ENCODE measurements at regions not wholly inside any gene's neighbourhood (a gene's known extent, or its start where the extent isn't known, plus 50 kb on each side); places are given as distances from the start of the nearest gene placed in this dataset.

- no peak overlapping the region for H3K4me3 ChIP-seq (replicated peaks; ENCODE audit: low read depth, low read length)
- DNase-seq (ENCODE audit: extremely low read depth, insufficient read length) = no peak
- H3K27me3 ChIP-seq (replicated peaks; ENCODE audit: control insufficient read depth, insufficient read depth, low read length) = no peaks in the 10 kb centered on the region
- H3K36me3 ChIP-seq (ENCODE audit: control insufficient read depth, insufficient read depth, low read length) = no peaks in the 10 kb centered on the region
- no peak for TF ChIP-seq CTCF (IDR thresholded peaks at IDR 0.05; ENCODE audit: insufficient read depth, low read length, poor library complexity, severe bottlenecking)
Observed at GRCh38 chr17:77354670-77355455, 214.1 kb downstream of the SEC14L1 start.

- no peak for DNase-seq (ENCODE audit: extremely low read depth, insufficient read length)
- no peaks in the 10 kb centered on the region for H3K27me3 ChIP-seq (replicated peaks; ENCODE audit: control insufficient read depth, insufficient read depth, low read length)
- no peak for TF ChIP-seq CTCF (IDR thresholded peaks at IDR 0.05; ENCODE audit: insufficient read depth, low read length, poor library complexity, severe bottlenecking)
- no peaks in the 10 kb centered on the region for H3K36me3 ChIP-seq (ENCODE audit: control insufficient read depth, insufficient read depth, low read length)
- no peak overlapping the region for H3K4me3 ChIP-seq (replicated peaks; ENCODE audit: low read depth, low read length)
Observed at GRCh38 chr17:77356109-77356689, 215.4 kb downstream of the SEC14L1 start.

- DNase-seq (ENCODE audit: extremely low read depth, insufficient read length) = no peak
- H3K36me3 ChIP-seq (ENCODE audit: control insufficient read depth, insufficient read depth, low read length) = no peaks in the 10 kb centered on the region
- H3K4me3 ChIP-seq (replicated peaks; ENCODE audit: low read depth, low read length) = no peak overlapping the region
- no peak for TF ChIP-seq CTCF (IDR thresholded peaks at IDR 0.05; ENCODE audit: insufficient read depth, low read length, poor library complexity, severe bottlenecking)
- H3K27me3 ChIP-seq (replicated peaks; ENCODE audit: control insufficient read depth, insufficient read depth, low read length) = no peaks in the 10 kb centered on the region
Observed at GRCh38 chr17:77356690-77357201, 216.0 kb downstream of the SEC14L1 start.

GRCh38 chr17:77358801-77359200 lies 218.0 kb downstream of the SEC14L1 start:
- no peak for TF ChIP-seq CTCF (IDR thresholded peaks at IDR 0.05; ENCODE audit: insufficient read depth, low read length, poor library complexity, severe bottlenecking)
- no peak overlapping the region for H3K4me3 ChIP-seq (replicated peaks; ENCODE audit: low read depth, low read length)
- H3K27me3 ChIP-seq (replicated peaks; ENCODE audit: control insufficient read depth, insufficient read depth, low read length) = no peaks in the 10 kb centered on the region
- DNase-seq (ENCODE audit: extremely low read depth, insufficient read length) = no peak
- no peaks in the 10 kb centered on the region for H3K36me3 ChIP-seq (ENCODE audit: control insufficient read depth, insufficient read depth, low read length)

GRCh38 chr17:77359236-77359635 lies 218.5 kb downstream of the SEC14L1 start:
- DNase-seq (ENCODE audit: extremely low read depth, insufficient read length) = no peak
- TF ChIP-seq CTCF (IDR thresholded peaks at IDR 0.05; ENCODE audit: insufficient read depth, low read length, poor library complexity, severe bottlenecking) = no peak
- no peaks in the 10 kb centered on the region for H3K27me3 ChIP-seq (replicated peaks; ENCODE audit: control insufficient read depth, insufficient read depth, low read length)

More at GRCh38 chr17:77359236-77359635, 218.5 kb downstream of the SEC14L1 start:
- H3K4me3 ChIP-seq (replicated peaks; ENCODE audit: low read depth, low read length) = no peak overlapping the region
- H3K36me3 ChIP-seq (ENCODE audit: control insufficient read depth, insufficient read depth, low read length) = no peaks in the 10 kb centered on the region

Measured in GM06990 (cell line).